ENCODE measurements at regions not wholly inside any gene's neighbourhood (a gene's known extent, or its start where the extent isn't known, plus 50 kb on each side); places are given as distances from the start of the nearest gene placed in this dataset.
"Not testable (repeated sequence)": the region's sequence is repeated elsewhere in the genome, so short reads cannot be mapped to it uniquely, and the experiment has no call there.

GRCh38 chr1:191702124-191702523, 456.1 kb upstream of the RGS18 start:
- Mint-ChIP-seq H3K4me1 (peaks cover 8% of the 10 kb centered on the region), H3K4me3 (no peak overlapping the region), H3K9me3 (peaks cover 5% of the 10 kb centered on the region), H3K36me3 (no peaks in the 10 kb centered on the region), H3K27me3 (ENCODE audit: low read depth) (no peaks in the 10 kb centered on the region), H3K27ac (no peak overlapping the region)
- TF ChIP-seq CTCF (IDR thresholded peaks at IDR 0.05; ENCODE audit: unreplicated experiment): no peak
- DNase-seq (ENCODE audit: low spot score in 2 of 2, unreplicated experiment in 2 of 2): no peak

GRCh38 chr1:191707288-191707687, 451.0 kb upstream of the RGS18 start:
- Mint-ChIP-seq H3K36me3 (no peaks in the 10 kb centered on the region), H3K9me3 (no peaks in the 10 kb centered on the region), H3K27me3 (ENCODE audit: low read depth) (no peaks in the 10 kb centered on the region), H3K4me3 (no peak overlapping the region), H3K27ac (no peak overlapping the region), H3K4me1 (peaks cover 10% of the 10 kb centered on the region)
- no peak for TF ChIP-seq CTCF (IDR thresholded peaks at IDR 0.05; ENCODE audit: unreplicated experiment)
- no peak for DNase-seq (ENCODE audit: low spot score in 2 of 2, unreplicated experiment in 2 of 2)

- H3K4me1 Mint-ChIP-seq: peaks cover 7% of the 10 kb centered on the region
Measured at GRCh38 chr1:191709215-191709614, 449.0 kb upstream of the RGS18 start.

GRCh38 chr1:191711961-191712360, 446.3 kb upstream of the RGS18 start:
- H3K27me3 Mint-ChIP-seq (ENCODE audit: low read depth): peaks cover 2% of the 10 kb centered on the region
- H3K27ac Mint-ChIP-seq: no peak overlapping the region
- peaks cover 26% of the 10 kb centered on the region for H3K4me1 Mint-ChIP-seq
- no peak for TF ChIP-seq CTCF (IDR thresholded peaks at IDR 0.05; ENCODE audit: unreplicated experiment)
- H3K9me3 Mint-ChIP-seq: no peaks in the 10 kb centered on the region
- no peaks in the 10 kb centered on the region for H3K36me3 Mint-ChIP-seq
- DNase-seq (ENCODE audit: low spot score in 2 of 2, unreplicated experiment in 2 of 2): no peak
- H3K4me3 Mint-ChIP-seq: no peak overlapping the region

More at GRCh38 chr1:191709215-191709614, 449.0 kb upstream of the RGS18 start:
- no peaks in the 10 kb centered on the region for H3K36me3 Mint-ChIP-seq
- no peak for TF ChIP-seq CTCF (IDR thresholded peaks at IDR 0.05; ENCODE audit: unreplicated experiment)
- no peak overlapping the region for H3K4me3 Mint-ChIP-seq
- H3K27ac Mint-ChIP-seq: no peak overlapping the region
- no peaks in the 10 kb centered on the region for H3K9me3 Mint-ChIP-seq
- no peak for DNase-seq (ENCODE audit: low spot score in 2 of 2, unreplicated experiment in 2 of 2)
- peaks cover 2% of the 10 kb centered on the region for H3K27me3 Mint-ChIP-seq (ENCODE audit: low read depth)

GRCh38 chr1:191714845-191715244, 443.4 kb upstream of the RGS18 start:
- H3K4me1 Mint-ChIP-seq: peaks cover 21% of the 10 kb centered on the region
- no peak overlapping the region for H3K4me3 Mint-ChIP-seq
- H3K9me3 Mint-ChIP-seq: no peaks in the 10 kb centered on the region
- H3K36me3 Mint-ChIP-seq: no peaks in the 10 kb centered on the region
- no peak for DNase-seq (ENCODE audit: low spot score in 2 of 2, unreplicated experiment in 2 of 2)
- H3K27me3 Mint-ChIP-seq (ENCODE audit: low read depth): peaks cover 2% of the 10 kb centered on the region
- H3K27ac Mint-ChIP-seq: no peak overlapping the region
- TF ChIP-seq CTCF (IDR thresholded peaks at IDR 0.05; ENCODE audit: unreplicated experiment): no peak

GRCh38 chr1:191729742-191730141, 428.5 kb upstream of the RGS18 start:
- no peak overlapping the region for H3K4me3 Mint-ChIP-seq
- no peak for DNase-seq (ENCODE audit: low spot score in 2 of 2, unreplicated experiment in 2 of 2)

GRCh38 chr1:191731608-191732302, 426.5 kb upstream of the RGS18 start:
- peaks cover 19% of the 10 kb centered on the region for H3K9me3 Mint-ChIP-seq
- H3K4me1 Mint-ChIP-seq: not testable (repeated sequence)

More at GRCh38 chr1:191729742-191730141, 428.5 kb upstream of the RGS18 start:
- no peak overlapping the region for H3K27ac Mint-ChIP-seq
- no peak for TF ChIP-seq CTCF (IDR thresholded peaks at IDR 0.05; ENCODE audit: unreplicated experiment)
- H3K36me3 Mint-ChIP-seq: no peaks in the 10 kb centered on the region
- peaks cover 16% of the 10 kb centered on the region for H3K9me3 Mint-ChIP-seq
- H3K4me1 Mint-ChIP-seq: no peaks in the 10 kb centered on the region
- no peaks in the 10 kb centered on the region for H3K27me3 Mint-ChIP-seq (ENCODE audit: low read depth)

More at GRCh38 chr1:191731608-191732302, 426.5 kb upstream of the RGS18 start:
- DNase-seq (ENCODE audit: low spot score in 2 of 2, unreplicated experiment in 2 of 2); H3K27ac Mint-ChIP-seq; H3K4me3 Mint-ChIP-seq; H3K36me3 Mint-ChIP-seq; H3K27me3 Mint-ChIP-seq (ENCODE audit: low read depth): not testable (repeated sequence)
